CD4-positive, alpha-beta memory T cell (primary cell): ENCODE measurements at regions not wholly inside any gene's neighbourhood (a gene's known extent, or its start where the extent isn't known, plus 50 kb on each side); places are given as distances from the start of the nearest gene placed in this dataset.
A peak's percentile ranks its signal among the peaks of the same experiment; 100 is the strongest.

ENCODE experiments used
- CTCF ChIA-PET: fragments of 350-600 bp; sonication (Branson Sonifier 250); formaldehyde crosslinking; loops from one replicate; lab custom pipeline; 2021; ENCODE audit warnings: inconsistent platforms; ENCODE audit not compliant: partially characterized antibody; lab: Charles Lee
- POLR2A ChIA-PET: fragments of 350-600 bp; sonication (Branson Sonifier 250); formaldehyde crosslinking; loops from one replicate; lab custom pipeline; 2021; ENCODE audit not compliant: partially characterized antibody; lab: Charles Lee
- DNase-seq, 5 donors: peaks; one replicate each; pipeline versions ENCODE4 v3.0.0 to v3.0.0-alpha.2; 2020 to 2022; ENCODE audit warnings: mixed read lengths in 1 of 5
- H3K27ac ChIP-seq: one replicate; pipeline ENCODE4 v1.7.0; 2013; ENCODE audit warnings: low read depth, low read length
- H3K27me3 ChIP-seq: 2 replicates; pipeline ENCODE4 v1.7.0; 2013; ENCODE audit warnings: mild to moderate bottlenecking, low read length, moderate library complexity; ENCODE audit not compliant: insufficient read depth
- H3K36me3 ChIP-seq: 2 replicates; pipeline ENCODE4 v1.7.0; 2013; ENCODE audit warnings: mild to moderate bottlenecking, low read length, moderate library complexity; ENCODE audit not compliant: insufficient read depth
- H3K4me1 ChIP-seq: 2 replicates; pipeline ENCODE4 v1.7.0; 2013; ENCODE audit warnings: mild to moderate bottlenecking, low read length, moderate library complexity; ENCODE audit not compliant: insufficient read depth
- H3K4me3 ChIP-seq, 2 donors: one replicate each; pipeline ENCODE4 v1.7.0; 2013; ENCODE audit warnings: low read length in 2 of 2, mild to moderate bottlenecking in 1 of 2
- H3K9me3 ChIP-seq, 2 donors: one replicate each; pipeline ENCODE4 v1.7.0; 2013; ENCODE audit warnings: low read length in 2 of 2, control low read depth in 1 of 2; ENCODE audit not compliant: control insufficient read depth in 1 of 2
- H3K27ac Mint-ChIP-seq, 7 donors: one replicate each; pipeline ENCODE4 v1.8.0; 2020 to 2021; ENCODE audit warnings: mixed read lengths in 7 of 7, mild to moderate bottlenecking in 6 of 7, inconsistent platforms in 3 of 7, moderate library complexity in 3 of 7
- H3K27me3 Mint-ChIP-seq, 2 donors: one replicate each; pipeline ENCODE4 v1.8.0; 2020 to 2021; ENCODE audit warnings: mixed read lengths in 2 of 2
- H3K36me3 Mint-ChIP-seq, 2 donors: one replicate each; pipeline ENCODE4 v1.8.0; 2020 to 2021; ENCODE audit warnings: mixed read lengths in 2 of 2, inconsistent platforms in 1 of 2, mild to moderate bottlenecking in 1 of 2
- H3K4me1 Mint-ChIP-seq, 4 donors: one replicate each; pipeline ENCODE4 v1.8.0; 2020 to 2021; ENCODE audit warnings: mixed read lengths in 4 of 4, mild to moderate bottlenecking in 1 of 4
- H3K4me3 Mint-ChIP-seq, 8 donors: one replicate each; pipeline ENCODE4 v1.8.0; 2020 to 2021; ENCODE audit warnings: mixed read lengths in 8 of 8, mild to moderate bottlenecking in 7 of 8, moderate library complexity in 6 of 8, inconsistent platforms in 3 of 8
- H3K9me3 Mint-ChIP-seq, 8 donors: one replicate each; pipeline ENCODE4 v1.8.0; 2020 to 2021; ENCODE audit warnings: mixed read lengths in 8 of 8, mild to moderate bottlenecking in 5 of 8, inconsistent platforms in 3 of 8, moderate library complexity in 1 of 8
- intact Hi-C: fragments of 100-400 bp; cut with micrococcal nuclease; formaldehyde crosslinking; loops from one replicate; pipeline ENCODE4 v1.15.1; 2023

DNA sequence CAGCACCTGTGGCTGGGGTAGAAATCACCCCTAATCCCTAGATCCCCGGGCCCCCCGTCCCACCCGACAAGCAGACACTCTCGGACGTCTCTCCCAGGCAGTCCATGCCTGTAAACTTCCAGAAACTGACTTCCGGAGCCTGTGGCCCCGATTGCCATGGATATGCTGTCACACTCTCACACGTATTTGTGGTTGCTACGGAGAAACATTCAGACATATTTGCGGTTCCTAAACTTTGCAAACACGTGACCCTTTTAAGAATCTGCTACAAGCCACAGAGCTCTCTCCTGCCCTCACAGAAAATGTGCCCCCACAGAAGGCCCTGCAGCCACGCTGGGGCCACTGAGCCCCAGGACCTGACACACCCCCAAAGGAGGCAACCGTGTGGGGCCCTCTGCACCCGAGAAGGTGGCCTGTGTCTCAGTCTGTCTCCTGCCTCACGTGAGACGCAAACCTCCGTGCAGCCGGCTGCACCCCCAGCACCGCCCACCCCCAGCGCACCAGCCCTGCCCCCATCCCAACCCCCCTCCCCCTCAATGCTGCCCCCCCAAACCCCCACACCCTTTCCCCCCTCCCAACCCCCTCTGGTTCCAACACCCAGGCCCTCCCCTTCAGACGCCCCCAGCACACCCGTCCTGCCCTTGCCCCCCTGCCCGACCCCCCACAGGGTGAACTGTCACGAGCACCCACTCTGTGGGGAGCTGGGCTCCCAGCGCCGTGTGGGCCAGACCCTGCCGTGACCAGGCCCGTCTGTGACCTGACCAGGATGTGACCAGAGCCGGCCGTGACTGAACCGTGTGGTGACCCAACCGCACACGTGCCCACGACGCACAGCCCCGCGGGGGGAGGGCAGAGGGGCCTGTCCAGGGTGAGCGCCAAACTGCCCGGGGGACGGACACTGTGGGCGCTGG lies 66.3 kb upstream of the METRNL start:
- Histone ChIP-seq H3K27me3 (no peaks in the 10 kb centered on the region), H3K4me3 (no peak overlapping the region), H3K9me3 (no peaks in the 10 kb centered on the region), H3K36me3 (no peaks in the 10 kb centered on the region), H3K4me1 (no peaks in the 10 kb centered on the region), H3K27ac (no peak overlapping the region)
- H3K4me1 Mint-ChIP-seq: peaks cover 0 to 2% (median 0%) of the 10 kb centered on the region in 4 donors
- no peak for DNase-seq
- ChIA-PET CTCF (no interaction called here), POLR2A (no interaction called here)
- H3K27me3 Mint-ChIP-seq: no peaks in the 10 kb centered on the region
- no peaks in the 10 kb centered on the region for H3K9me3 Mint-ChIP-seq
- H3K36me3 Mint-ChIP-seq: peaks cover 2 to 8% of the 10 kb centered on the region in 2 donors
- no peak overlapping the region for H3K27ac Mint-ChIP-seq
- H3K4me3 Mint-ChIP-seq: no peak overlapping the region
- intact Hi-C loops: no loop called here

DNA sequence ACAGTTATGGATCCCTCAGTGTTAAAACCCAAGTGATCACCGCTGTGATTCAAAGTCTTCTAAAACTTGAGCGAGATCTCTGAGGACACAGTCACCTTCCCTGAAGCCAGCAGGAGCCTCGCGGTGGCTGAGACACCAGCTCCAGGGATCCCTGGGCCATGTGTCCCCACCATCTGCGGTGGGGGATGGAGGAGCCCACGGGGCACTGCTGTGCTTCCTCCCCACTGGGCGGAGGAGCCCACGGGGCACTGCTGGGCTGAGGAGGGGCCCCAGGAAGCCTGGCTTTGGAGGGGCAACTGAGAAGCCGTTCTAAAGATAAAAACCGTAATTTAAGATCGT lies 65.7 kb upstream of the METRNL start:
- Mint-ChIP-seq H3K36me3 (peaks cover 2 to 8% of the 10 kb centered on the region in 2 donors), H3K9me3 (no peaks in the 10 kb centered on the region), H3K4me1 (peaks cover 0 to 2% (median 0%) of the 10 kb centered on the region in 4 donors), H3K27me3 (no peaks in the 10 kb centered on the region), H3K27ac (no peak overlapping the region), H3K4me3 (no peak overlapping the region)
- no peak overlapping the region for H3K4me3 ChIP-seq
- H3K9me3 ChIP-seq: no peaks in the 10 kb centered on the region
- no peaks in the 10 kb centered on the region for H3K4me1 ChIP-seq
- H3K36me3 ChIP-seq: no peaks in the 10 kb centered on the region
- ChIA-PET CTCF (no interaction called here), POLR2A (no interaction called here)
- no peaks in the 10 kb centered on the region for H3K27me3 ChIP-seq
- intact Hi-C loops: no loop called here
- no peak for DNase-seq
- no peak overlapping the region for H3K27ac ChIP-seq

DNA sequence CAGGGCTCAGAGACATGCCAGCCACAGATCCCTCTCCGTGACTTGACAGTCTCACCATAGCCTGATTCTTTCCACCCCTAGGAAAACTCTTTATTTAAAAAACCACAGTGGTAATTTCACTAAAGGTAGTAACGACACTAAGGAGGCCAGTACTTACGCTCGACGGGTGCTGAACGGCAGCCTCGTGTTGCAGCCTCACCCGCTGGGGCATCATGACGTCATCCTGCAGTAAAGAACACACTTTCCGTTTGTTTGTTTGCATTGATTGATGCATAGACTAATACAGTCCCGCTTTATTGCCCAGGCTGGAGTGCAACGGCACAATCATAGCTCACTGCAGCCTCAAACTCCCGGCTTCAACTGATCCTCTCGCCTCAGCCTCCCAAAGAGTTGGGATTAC lies 65.1 kb upstream of the METRNL start:
- Mint-ChIP-seq H3K9me3 (no peaks in the 10 kb centered on the region), H3K27ac (peak overlapping the region in 1 of 7 donors; percentile 39), H3K4me1 (peaks cover 0 to 2% (median 0%) of the 10 kb centered on the region in 4 donors), H3K36me3 (peaks cover 2 to 8% of the 10 kb centered on the region in 2 donors), H3K27me3 (no peaks in the 10 kb centered on the region), H3K4me3 (no peak overlapping the region)
- H3K36me3 ChIP-seq: no peaks in the 10 kb centered on the region
- no peaks in the 10 kb centered on the region for H3K27me3 ChIP-seq
- POLR2A ChIA-PET: no interaction called here
- no peak for DNase-seq
- H3K4me1 ChIP-seq: no peaks in the 10 kb centered on the region
- intact Hi-C loops: no loop called here
- CTCF ChIA-PET: no interaction called here
- no peak overlapping the region for H3K27ac ChIP-seq
- no peaks in the 10 kb centered on the region for H3K9me3 ChIP-seq
- no peak overlapping the region for H3K4me3 ChIP-seq

DNA sequence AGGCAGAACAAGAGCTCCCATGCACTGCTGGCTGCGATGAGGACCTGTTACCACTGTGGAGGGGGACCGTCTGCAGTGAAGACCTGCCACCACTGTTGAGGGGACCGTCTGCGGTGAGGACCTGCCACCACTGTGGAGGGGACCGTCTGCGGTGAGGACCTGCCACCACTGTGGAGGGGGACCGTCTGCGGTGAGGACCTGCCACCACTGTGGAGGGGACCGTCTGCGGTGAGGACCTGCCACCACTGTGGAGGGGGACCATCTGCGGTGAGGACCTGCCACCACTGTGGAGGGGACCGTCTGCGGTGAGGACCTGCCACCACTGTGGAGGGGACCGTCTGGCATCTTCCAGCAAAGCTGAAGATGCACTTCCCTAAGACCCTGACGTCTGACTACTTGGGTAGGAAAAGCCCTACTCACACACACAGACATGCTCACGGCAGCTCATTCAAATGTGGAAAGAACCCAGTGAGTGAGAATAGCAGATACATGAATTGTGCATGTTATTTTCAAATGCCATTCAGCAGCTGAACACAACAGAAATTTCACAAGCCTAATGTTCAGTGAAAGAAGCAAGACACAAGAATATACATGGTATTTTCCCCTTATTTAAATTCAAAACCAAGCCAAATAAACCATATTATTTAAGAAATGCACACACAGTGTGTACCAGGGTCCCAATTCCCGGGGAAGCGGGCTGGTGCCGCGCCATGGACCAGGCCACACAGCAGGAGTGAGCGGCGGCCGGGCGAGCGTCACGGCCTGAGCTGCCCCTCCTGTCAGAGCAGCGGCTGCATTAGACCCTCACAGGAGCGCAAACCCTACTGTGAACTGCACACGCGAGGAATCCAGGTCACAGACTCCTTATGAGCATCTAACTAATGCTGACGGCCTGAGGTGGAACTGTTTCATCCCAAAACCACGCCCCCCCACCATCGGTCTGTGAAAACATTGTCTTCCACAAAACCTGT lies 64.2 kb upstream of the METRNL start:
- Histone ChIP-seq H3K4me3 (no peak overlapping the region), H3K27ac (no peak overlapping the region), H3K4me1 (no peaks in the 10 kb centered on the region), H3K36me3 (no peaks in the 10 kb centered on the region), H3K9me3 (no peaks in the 10 kb centered on the region), H3K27me3 (no peaks in the 10 kb centered on the region)
- Mint-ChIP-seq H3K36me3 (peaks cover 2 to 8% of the 10 kb centered on the region in 2 donors), H3K9me3 (no peaks in the 10 kb centered on the region), H3K4me3 (no peak overlapping the region), H3K27me3 (no peaks in the 10 kb centered on the region), H3K4me1 (peaks cover 0 to 2% (median 0%) of the 10 kb centered on the region in 4 donors), H3K27ac (no peak overlapping the region)
- intact Hi-C loops: no loop called here
- no peak for DNase-seq
- POLR2A ChIA-PET: no interaction called here
- CTCF ChIA-PET: no interaction called here

DNA sequence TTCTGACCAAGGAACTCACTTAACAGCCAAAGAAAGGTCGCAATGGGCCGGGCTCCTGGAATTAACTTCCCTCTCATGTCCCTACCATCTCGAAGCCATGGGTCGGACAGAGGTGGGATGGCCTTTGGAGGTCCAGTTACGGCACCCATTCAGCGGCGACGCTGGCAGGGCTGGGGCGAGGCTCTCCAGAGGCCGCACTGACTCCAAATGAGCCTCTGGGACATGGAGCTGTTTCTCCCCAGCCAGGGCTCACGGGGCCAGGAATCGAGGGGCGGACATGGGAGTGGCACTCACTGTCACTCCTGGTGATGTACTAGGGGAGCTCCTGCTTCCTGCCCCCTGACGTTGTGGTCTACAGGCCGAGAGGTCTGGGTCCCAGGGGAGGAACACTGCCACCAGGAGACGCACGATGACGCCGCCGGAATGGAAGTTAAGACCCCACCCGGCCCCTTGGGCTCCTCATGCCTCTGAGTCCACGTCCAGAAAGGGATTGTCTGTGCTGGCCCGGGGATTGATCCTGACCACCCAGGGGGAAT lies 60.7 kb upstream of the METRNL start:
- CTCF ChIA-PET: no interaction called here
- Histone ChIP-seq H3K4me1 (no peaks in the 10 kb centered on the region), H3K36me3 (no peaks in the 10 kb centered on the region), H3K9me3 (no peaks in the 10 kb centered on the region), H3K4me3 (no peak overlapping the region), H3K27ac (no peak overlapping the region), H3K27me3 (no peaks in the 10 kb centered on the region)
- intact Hi-C loops: no loop called here
- POLR2A ChIA-PET: no interaction called here
- no peak overlapping the region for H3K4me3 Mint-ChIP-seq
- peaks cover 2 to 4% of the 10 kb centered on the region in 2 donors for H3K36me3 Mint-ChIP-seq
- H3K27me3 Mint-ChIP-seq: no peaks in the 10 kb centered on the region
- H3K27ac Mint-ChIP-seq: no peak overlapping the region
- peaks cover 0 to 4% (median 3%) of the 10 kb centered on the region in 4 donors for H3K4me1 Mint-ChIP-seq
- DNase-seq: no peak
- H3K9me3 Mint-ChIP-seq: no peaks in the 10 kb centered on the region

DNA sequence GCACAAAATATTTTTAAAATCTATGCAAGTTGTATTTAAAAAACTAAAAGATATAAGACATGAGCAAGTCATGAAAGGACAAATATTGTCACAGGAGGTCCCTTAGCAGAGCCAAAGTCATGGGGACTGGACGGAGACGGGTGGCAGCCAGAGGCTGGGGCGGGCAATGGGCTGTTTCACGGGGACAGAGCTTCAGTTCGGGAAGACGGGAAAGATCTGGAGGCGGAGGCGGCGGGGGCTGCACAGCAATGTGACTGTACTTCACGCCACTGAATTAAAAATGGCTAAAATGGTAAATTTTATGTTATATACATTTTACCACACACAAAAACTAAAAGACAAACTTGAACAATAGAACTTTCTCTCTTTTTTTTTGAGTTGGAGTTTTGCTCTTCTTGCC lies 60.0 kb upstream of the METRNL start:
- no peak for DNase-seq
- Mint-ChIP-seq H3K27me3 (no peaks in the 10 kb centered on the region), H3K4me3 (no peak overlapping the region), H3K27ac (no peak overlapping the region), H3K36me3 (peaks cover 2 to 4% of the 10 kb centered on the region in 2 donors), H3K4me1 (peaks cover 0 to 10% (median 4%) of the 10 kb centered on the region in 4 donors), H3K9me3 (no peaks in the 10 kb centered on the region)
- ChIA-PET CTCF (no interaction called here), POLR2A (no interaction called here)
- intact Hi-C loops: no loop called here
- H3K4me3 ChIP-seq: no peak overlapping the region
- no peak overlapping the region for H3K27ac ChIP-seq
- H3K27me3 ChIP-seq: no peaks in the 10 kb centered on the region
- no peaks in the 10 kb centered on the region for H3K4me1 ChIP-seq
- H3K36me3 ChIP-seq: no peaks in the 10 kb centered on the region
- no peaks in the 10 kb centered on the region for H3K9me3 ChIP-seq
